GM19452 (cell line): ENCODE measurements at regions not wholly inside any gene's neighbourhood (a gene's known extent, or its start where the extent isn't known, plus 50 kb on each side); places are given as distances from the start of the nearest gene placed in this dataset.
"Not testable (repeated sequence)": the region's sequence is repeated elsewhere in the genome, so short reads cannot be mapped to it uniquely, and the experiment has no call there.

Source experiments
- ATAC-seq: cut with Tn5 transposase; IDR thresholded peaks from one replicate; pipeline ENCODE4 v1.9.1; 2021; ENCODE audit not compliant: unreplicated experiment

- no peak for ATAC-seq
These were observed 53.4 kb downstream of the RGS2 start for GRCh38 chr1:192862271-192862670.

GRCh38 chr1:192866241-192866868 is 57.5 kb downstream of the RGS2 start:
- no peak for ATAC-seq

GRCh38 chr1:192867180-192867579 is 58.3 kb downstream of the RGS2 start:
- no peak for ATAC-seq

GRCh38 chr1:192869308-192869940 is 60.6 kb downstream of the RGS2 start:
- no peak for ATAC-seq

- ATAC-seq, result no peak
These were observed 63.2 kb downstream of the RGS2 start for GRCh38 chr1:192872010-192872409.

GRCh38 chr1:192873836-192874235 is 65.0 kb downstream of the RGS2 start:
- no peak for ATAC-seq

GRCh38 chr1:192876633-192877032 is 67.8 kb downstream of the RGS2 start:
- ATAC-seq, result no peak

- ATAC-seq, result no peak
These were observed 68.5 kb downstream of the RGS2 start for GRCh38 chr1:192877283-192877886.

- ATAC-seq, result no peak
These were observed 69.4 kb downstream of the RGS2 start for GRCh38 chr1:192878249-192878648.

GRCh38 chr1:192879406-192879805 is 70.6 kb downstream of the RGS2 start:
- ATAC-seq, result no peak

- ATAC-seq, result no peak
These were observed 71.4 kb downstream of the RGS2 start for GRCh38 chr1:192880231-192880630.

GRCh38 chr1:192884241-192884640 is 75.4 kb downstream of the RGS2 start:
- ATAC-seq, result no peak

GRCh38 chr1:192885387-192885786 is 76.5 kb downstream of the RGS2 start:
- not testable (repeated sequence) for ATAC-seq

GRCh38 chr1:192887426-192887825 is 78.6 kb downstream of the RGS2 start:
- no peak for ATAC-seq

- ATAC-seq, result no peak
These were observed 79.7 kb downstream of the RGS2 start for GRCh38 chr1:192888574-192888973.

GRCh38 chr1:192889082-192889481 is 80.2 kb downstream of the RGS2 start:
- no peak for ATAC-seq

- ATAC-seq, result no peak
These were observed 81.3 kb downstream of the RGS2 start for GRCh38 chr1:192890134-192890533.

GRCh38 chr1:192892934-192893333 is 84.1 kb downstream of the RGS2 start:
- ATAC-seq, result no peak

GRCh38 chr1:192895487-192895886 is 86.6 kb downstream of the RGS2 start:
- not testable (repeated sequence) for ATAC-seq

GRCh38 chr1:192896376-192896775 is 87.5 kb downstream of the RGS2 start:
- ATAC-seq, result no peak

GRCh38 chr1:192901500-192901899 is 92.7 kb downstream of the RGS2 start:
- ATAC-seq, result no peak

- no peak for ATAC-seq
These were observed 94.3 kb downstream of the RGS2 start for GRCh38 chr1:192903142-192903541.
